ENCODE measurements at regions not wholly inside any gene's neighbourhood (a gene's known extent, or its start where the extent isn't known, plus 50 kb on each side); places are given as distances from the start of the nearest gene placed in this dataset.

DNA sequence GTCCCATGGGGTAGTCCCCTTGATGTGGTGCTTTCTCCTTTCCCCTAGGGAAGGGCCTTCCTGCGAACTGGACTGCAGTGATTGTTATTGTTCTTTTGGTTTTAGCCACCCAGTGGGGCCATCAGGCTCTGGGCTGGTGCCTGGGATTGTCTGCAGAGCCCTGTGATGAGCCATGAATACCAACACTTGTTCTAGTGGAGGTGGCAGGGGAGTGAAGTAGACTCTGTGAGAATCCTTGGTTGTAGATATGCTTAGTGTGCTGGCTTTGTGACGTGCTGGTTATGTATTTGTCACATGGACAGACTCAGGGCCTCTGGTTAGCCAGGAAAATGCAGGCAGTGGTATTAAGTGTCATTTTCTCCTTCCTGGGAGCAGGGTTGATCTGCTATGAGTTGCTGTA lies 51.8 kb upstream of the NDUFB4 start:
- Histone ChIP-seq H3K27ac (ENCODE audit: low read depth, low read length) (no peak overlapping the region), H3K9me3 (ENCODE audit: control insufficient read depth, insufficient read depth, low read length) (no peaks in the 10 kb centered on the region), H3K27me3 (ENCODE audit: control insufficient read depth, insufficient read depth, low read length) (peaks cover 2% of the 10 kb centered on the region), H3K4me3 (ENCODE audit: low read depth, low read length) (no peak overlapping the region)
- ChIA-PET POLR2A (no interaction called here), CTCF (interaction anchor here (1.0 kb wide), 1 partner anchor 14 kb away, joined by 3 read pairs; no protein-coding TSS in a partner anchor)
- no peak for DNase-seq (ENCODE audit: low read depth, low spot score)
- TF ChIP-seq, protein P1, sequence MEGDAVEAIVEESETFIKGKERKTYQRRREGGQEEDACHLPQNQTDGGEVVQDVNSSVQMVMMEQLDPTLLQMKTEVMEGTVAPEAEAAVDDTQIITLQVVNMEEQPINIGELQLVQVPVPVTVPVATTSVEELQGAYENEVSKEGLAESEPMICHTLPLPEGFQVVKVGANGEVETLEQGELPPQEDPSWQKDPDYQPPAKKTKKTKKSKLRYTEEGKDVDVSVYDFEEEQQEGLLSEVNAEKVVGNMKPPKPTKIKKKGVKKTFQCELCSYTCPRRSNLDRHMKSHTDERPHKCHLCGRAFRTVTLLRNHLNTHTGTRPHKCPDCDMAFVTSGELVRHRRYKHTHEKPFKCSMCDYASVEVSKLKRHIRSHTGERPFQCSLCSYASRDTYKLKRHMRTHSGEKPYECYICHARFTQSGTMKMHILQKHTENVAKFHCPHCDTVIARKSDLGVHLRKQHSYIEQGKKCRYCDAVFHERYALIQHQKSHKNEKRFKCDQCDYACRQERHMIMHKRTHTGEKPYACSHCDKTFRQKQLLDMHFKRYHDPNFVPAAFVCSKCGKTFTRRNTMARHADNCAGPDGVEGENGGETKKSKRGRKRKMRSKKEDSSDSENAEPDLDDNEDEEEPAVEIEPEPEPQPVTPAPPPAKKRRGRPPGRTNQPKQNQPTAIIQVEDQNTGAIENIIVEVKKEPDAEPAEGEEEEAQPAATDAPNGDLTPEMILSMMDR (IDR thresholded peaks at IDR 0.05; ENCODE audit: low read depth, low read length) = no peak

DNA sequence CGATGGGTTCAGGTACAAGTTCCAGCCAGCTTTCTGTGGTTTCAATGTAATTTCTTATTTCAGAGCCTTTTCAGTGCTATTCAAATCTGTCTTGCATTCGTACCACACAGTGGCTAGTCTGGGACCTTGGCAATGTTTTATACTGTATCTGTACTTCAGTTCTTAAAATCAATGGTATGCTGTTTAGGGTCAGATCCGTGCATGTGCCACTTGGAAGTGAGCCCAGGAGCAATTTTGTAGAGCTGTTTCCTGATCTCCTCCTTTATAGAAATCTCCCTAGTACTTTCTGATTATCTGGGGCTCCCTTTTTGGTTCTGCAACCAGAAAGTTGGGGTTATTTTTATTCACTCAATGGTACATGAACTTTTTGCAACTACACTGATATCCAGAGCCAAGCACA lies 59.5 kb upstream of the NDUFB4 start:
- POLR2A ChIA-PET = no interaction called here
- no peaks in the 10 kb centered on the region for H3K9me3 ChIP-seq (ENCODE audit: control insufficient read depth, insufficient read depth, low read length)
- CTCF ChIA-PET = interaction anchor here (1.2 kb wide), 1 partner anchor 119 kb away, joined by 3 read pairs; no protein-coding TSS in a partner anchor
- TF ChIP-seq, protein P1 (IDR thresholded peaks at IDR 0.05; ENCODE audit: low read depth, low read length) = no peak
- H3K27ac ChIP-seq (ENCODE audit: low read depth, low read length) = no peak overlapping the region
- no peak overlapping the region for H3K4me3 ChIP-seq (ENCODE audit: low read depth, low read length)
- no peak for DNase-seq (ENCODE audit: low read depth, low spot score)
- peaks cover 5% of the 10 kb centered on the region for H3K27me3 ChIP-seq (ENCODE audit: control insufficient read depth, insufficient read depth, low read length)

DNA sequence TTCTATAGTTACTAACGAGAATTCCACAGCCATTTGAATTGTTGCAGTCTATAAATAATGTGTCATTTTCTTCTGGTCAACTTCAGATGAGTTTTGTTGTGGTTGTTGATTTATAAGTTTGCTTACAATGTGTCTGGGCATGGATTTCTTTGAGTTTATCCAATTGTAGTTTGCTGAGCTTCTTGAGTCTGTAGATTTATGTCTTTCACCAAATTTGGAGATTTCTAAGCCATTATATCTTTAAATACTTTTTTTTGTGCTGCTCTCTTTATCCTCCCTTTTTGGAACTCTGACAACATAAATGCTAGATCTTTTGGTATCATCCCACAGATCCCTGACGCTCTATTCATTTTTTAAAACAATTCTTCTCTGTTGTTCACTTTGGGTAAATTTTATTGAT lies 63.2 kb upstream of the NDUFB4 start:
- DNase-seq (ENCODE audit: low read depth, low spot score) = no peak
- H3K27me3 ChIP-seq (ENCODE audit: control insufficient read depth, insufficient read depth, low read length) = peaks cover 5% of the 10 kb centered on the region
- TF ChIP-seq, protein P1 (IDR thresholded peaks at IDR 0.05; ENCODE audit: low read depth, low read length) = no peak
- no peak overlapping the region for H3K4me3 ChIP-seq (ENCODE audit: low read depth, low read length)
- CTCF ChIA-PET = no interaction called here
- POLR2A ChIA-PET = no interaction called here
- H3K27ac ChIP-seq (ENCODE audit: low read depth, low read length) = no peak overlapping the region
- H3K9me3 ChIP-seq (ENCODE audit: control insufficient read depth, insufficient read depth, low read length) = no peaks in the 10 kb centered on the region

DNA sequence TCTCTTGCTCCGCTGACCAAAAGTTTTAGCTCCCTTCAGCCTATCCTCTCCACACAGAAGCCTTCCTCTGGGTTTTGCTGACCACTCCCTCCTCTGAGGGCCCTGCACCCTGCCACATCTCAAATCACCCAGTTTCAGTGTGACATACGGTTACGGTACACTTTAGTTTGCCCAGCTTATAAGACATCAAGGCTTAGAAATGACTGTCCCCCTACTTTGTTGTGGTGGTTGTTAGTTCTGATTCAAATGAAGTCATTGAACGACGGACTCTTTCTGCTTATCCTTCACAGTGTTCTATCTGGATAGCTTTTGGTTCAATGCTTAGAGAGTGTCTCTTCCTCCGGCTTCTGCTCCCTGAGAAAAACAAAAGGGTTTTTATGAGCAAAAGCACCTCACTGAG lies 68.0 kb upstream of the NDUFB4 start:
- CTCF ChIA-PET = interaction anchor here (0.9 to 1.3 kb wide), 2 partner anchors 30 to 33 kb away, joined by 3 read pairs; no protein-coding TSS in a partner anchor
- no peak for DNase-seq (ENCODE audit: low read depth, low spot score)
- no peak overlapping the region for H3K4me3 ChIP-seq (ENCODE audit: low read depth, low read length)
- H3K27me3 ChIP-seq (ENCODE audit: control insufficient read depth, insufficient read depth, low read length) = no peaks in the 10 kb centered on the region
- H3K9me3 ChIP-seq (ENCODE audit: control insufficient read depth, insufficient read depth, low read length) = no peaks in the 10 kb centered on the region
- POLR2A ChIA-PET = no interaction called here
- TF ChIP-seq, protein P1 (IDR thresholded peaks at IDR 0.05; ENCODE audit: low read depth, low read length) = no peak
- no peak overlapping the region for H3K27ac ChIP-seq (ENCODE audit: low read depth, low read length)

DNA sequence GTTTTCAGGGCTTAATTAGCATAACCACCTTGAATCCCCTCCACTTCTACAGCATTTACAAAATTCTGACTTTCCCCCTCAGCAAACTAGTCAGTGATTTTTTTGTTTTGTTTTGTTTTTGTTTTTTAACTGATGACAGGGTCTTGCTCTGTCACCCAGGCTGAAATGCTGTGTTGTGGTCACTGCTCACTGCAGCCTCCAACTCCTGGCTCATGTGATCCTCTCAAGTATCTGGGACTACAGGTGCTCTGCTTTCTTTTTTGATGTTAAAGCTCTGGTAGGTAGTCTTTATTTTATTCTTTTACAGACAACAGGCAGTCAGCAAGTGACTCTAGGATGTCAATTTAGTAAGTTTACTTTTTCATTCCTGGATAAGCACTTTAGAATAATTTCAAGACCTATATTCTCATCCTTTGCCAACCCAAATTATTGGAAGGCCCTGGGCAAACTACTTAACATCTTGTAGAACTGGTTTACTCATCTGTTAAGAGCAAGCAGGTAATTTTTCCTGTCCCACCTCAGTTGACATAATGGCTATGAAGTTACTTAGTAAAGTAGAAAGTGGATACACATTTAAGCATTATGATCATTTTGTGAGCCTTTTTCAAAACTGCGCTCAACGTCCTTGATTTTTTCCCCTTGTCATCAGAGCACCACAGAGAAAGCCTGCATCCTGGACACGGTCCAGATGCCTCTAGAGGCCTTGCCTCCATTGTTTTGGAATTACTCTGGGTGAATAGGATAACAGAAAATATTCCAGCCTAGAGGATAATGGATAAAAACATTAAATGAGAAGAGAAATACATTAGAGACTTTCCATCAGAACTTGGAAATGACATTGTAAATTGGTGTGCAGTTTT lies 69.9 kb upstream of the NDUFB4 start:
- TF ChIP-seq, protein P1 (IDR thresholded peaks at IDR 0.05; ENCODE audit: low read depth, low read length) = no peak
- DNase-seq (ENCODE audit: low read depth, low spot score) = no peak
- POLR2A ChIA-PET = no interaction called here
- CTCF ChIA-PET = no interaction called here
- Histone ChIP-seq H3K27ac (ENCODE audit: low read depth, low read length) (no peak overlapping the region), H3K9me3 (ENCODE audit: control insufficient read depth, insufficient read depth, low read length) (no peaks in the 10 kb centered on the region), H3K4me3 (ENCODE audit: low read depth, low read length) (no peak overlapping the region), H3K27me3 (ENCODE audit: control insufficient read depth, insufficient read depth, low read length) (no peaks in the 10 kb centered on the region)
